ENCODE measurements at regions not wholly inside any gene's neighbourhood (a gene's known extent, or its start where the extent isn't known, plus 50 kb on each side); places are given as distances from the start of the nearest gene placed in this dataset.

DNA sequence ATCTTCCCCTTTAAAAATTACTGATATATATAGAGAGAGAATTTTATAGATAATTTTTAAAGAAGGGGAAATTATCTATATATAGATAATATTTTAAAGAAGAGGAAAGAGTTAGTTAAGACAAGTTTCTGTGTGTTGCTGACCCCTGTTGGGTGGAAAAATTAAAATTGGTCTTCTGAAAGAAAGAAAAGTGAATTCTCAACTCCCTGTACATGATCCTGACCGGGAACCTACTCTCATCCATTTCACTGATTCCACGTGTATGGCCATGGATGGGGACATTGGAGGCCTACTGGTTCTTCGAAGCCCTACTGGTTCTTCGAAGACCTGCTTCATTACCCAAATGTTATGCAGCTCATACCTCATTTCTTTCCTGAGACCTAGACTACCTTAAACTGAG, 53.0 kb upstream of the TCF21 start:
- TF ChIP-seq, protein P1, sequence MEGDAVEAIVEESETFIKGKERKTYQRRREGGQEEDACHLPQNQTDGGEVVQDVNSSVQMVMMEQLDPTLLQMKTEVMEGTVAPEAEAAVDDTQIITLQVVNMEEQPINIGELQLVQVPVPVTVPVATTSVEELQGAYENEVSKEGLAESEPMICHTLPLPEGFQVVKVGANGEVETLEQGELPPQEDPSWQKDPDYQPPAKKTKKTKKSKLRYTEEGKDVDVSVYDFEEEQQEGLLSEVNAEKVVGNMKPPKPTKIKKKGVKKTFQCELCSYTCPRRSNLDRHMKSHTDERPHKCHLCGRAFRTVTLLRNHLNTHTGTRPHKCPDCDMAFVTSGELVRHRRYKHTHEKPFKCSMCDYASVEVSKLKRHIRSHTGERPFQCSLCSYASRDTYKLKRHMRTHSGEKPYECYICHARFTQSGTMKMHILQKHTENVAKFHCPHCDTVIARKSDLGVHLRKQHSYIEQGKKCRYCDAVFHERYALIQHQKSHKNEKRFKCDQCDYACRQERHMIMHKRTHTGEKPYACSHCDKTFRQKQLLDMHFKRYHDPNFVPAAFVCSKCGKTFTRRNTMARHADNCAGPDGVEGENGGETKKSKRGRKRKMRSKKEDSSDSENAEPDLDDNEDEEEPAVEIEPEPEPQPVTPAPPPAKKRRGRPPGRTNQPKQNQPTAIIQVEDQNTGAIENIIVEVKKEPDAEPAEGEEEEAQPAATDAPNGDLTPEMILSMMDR (conservative IDR thresholded peaks at IDR 0.05), result no peak
- TF ChIP-seq ZFX (IDR thresholded peaks at IDR 0.05), result no peak
